Mucosa of stomach (tissue), 1 donor: ENCODE measurements at regions not wholly inside any gene's neighbourhood (a gene's known extent, or its start where the extent isn't known, plus 50 kb on each side); places are given as distances from the start of the nearest gene placed in this dataset.

ENCODE experiments used
- H3K27me3 ChIP-seq: one replicate; pipeline ENCODE4 v1.7.0; 2013; ENCODE audit warnings: mild to moderate bottlenecking, low read length; ENCODE audit not compliant: control insufficient read depth, insufficient read depth
- H3K36me3 ChIP-seq: one replicate; pipeline ENCODE4 v1.7.0; 2013; ENCODE audit warnings: low read length; ENCODE audit not compliant: control insufficient read depth, insufficient read depth
- H3K4me1 ChIP-seq: one replicate; pipeline ENCODE4 v1.7.0; 2013; ENCODE audit warnings: mild to moderate bottlenecking, low read length; ENCODE audit not compliant: control insufficient read depth, insufficient read depth
- H3K4me3 ChIP-seq: one replicate; pipeline ENCODE4 v1.7.0; 2013; ENCODE audit warnings: low read length
- H3K9ac ChIP-seq: one replicate; pipeline ENCODE4 v1.7.0; 2013; ENCODE audit warnings: mild to moderate bottlenecking, low read length, moderate library complexity
- H3K9me3 ChIP-seq: one replicate; pipeline ENCODE4 v1.7.0; 2013; ENCODE audit warnings: mild to moderate bottlenecking, low read length, moderate library complexity; ENCODE audit not compliant: control insufficient read depth
- donor health status: Pancreatic carcinoma.

DNA sequence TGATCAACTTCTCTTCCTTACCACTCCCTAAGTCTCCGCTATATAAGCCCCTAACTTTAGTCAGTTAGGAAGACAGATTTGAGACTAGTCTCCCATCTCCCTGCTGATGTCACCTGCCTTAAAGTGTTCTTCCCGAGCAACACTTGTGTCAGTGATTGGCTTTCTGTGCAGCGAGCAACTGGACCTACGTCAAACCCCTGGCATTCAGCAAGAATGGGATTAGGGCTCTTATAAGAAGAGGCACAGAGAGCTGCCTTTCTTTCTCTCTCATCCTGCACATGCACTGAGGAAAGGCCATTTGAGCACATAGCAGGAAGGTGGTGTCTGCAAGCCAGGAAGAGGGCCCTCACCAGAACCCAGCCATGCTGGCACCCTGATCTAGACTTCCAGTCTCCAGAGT, 116.6 kb upstream of the THY1 start:
- Histone ChIP-seq H3K4me3 (no peak overlapping the region), H3K36me3 (no peaks in the 10 kb centered on the region), H3K9ac (no peak overlapping the region), H3K27me3 (no peaks in the 10 kb centered on the region), H3K9me3 (no peaks in the 10 kb centered on the region), H3K4me1 (peaks cover 13% of the 10 kb centered on the region)

DNA sequence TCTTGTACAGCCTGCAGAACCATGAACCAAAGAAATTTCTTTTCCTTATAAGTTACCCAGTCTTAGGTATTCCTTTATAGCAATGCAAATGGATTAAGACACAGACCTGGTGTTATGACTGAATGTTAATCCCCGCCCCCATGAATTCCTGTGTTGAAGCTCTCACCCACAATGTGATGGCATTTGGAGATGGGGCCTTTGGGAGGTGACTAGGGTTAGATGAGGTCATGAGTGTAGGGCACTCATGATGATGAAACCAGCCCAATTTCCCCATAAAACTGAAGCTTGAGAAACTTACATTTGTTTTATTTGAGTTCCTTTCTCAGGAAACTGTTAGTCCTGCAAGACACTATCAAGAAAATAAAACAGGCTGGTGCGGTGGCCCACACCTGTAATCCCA, 115.8 kb upstream of the THY1 start:
- no peak overlapping the region for H3K9ac ChIP-seq
- H3K9me3 ChIP-seq = no peaks in the 10 kb centered on the region
- H3K27me3 ChIP-seq = no peaks in the 10 kb centered on the region
- H3K4me1 ChIP-seq = peaks cover 21% of the 10 kb centered on the region
- no peaks in the 10 kb centered on the region for H3K36me3 ChIP-seq
- H3K4me3 ChIP-seq = no peak overlapping the region

DNA sequence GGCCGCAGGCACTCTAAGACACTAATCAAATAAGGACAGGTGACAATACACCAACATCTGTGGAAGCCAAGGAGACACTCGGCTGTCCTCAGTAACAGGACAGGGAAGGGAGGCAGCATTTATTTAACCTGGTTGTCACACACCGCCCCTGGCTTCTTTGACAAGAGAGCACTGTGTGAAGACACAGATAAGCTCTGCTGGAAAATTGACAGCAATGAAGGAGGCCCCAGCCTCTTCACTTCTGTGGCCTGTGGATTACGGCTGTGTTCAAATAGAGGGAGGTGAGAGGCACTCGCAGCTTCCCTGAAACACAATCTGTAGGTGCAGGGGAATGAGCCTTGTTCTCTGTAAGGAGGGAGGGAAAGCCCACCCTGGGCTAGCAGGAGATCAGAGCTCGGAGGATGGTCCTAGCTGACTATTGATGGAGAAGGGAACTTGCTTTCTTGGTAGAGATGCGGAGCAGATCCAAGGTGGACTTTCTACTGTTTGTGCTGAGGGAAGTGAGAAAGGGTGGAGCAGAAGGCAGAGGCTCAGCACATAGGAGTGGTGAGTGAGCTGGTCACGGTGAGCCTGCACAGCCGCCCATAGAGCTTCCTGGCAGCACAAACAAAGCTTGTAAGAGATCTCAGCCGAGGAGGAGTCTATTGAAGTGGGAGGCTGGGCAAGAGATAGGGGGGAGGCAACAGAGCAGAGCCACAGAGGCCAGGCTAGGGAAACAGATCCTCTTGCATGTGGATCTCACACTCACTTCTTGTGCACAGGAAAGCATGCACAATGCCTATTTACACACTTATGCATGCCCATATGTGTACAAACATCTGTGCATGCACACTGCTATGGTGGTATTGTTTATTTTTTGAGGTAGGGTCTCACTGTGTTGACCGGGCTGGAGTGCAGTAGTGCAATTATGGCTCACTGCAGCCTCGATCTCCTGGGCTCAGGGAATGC, 114.6 kb upstream of the THY1 start:
- no peaks in the 10 kb centered on the region for H3K9me3 ChIP-seq
- no peak overlapping the region for H3K9ac ChIP-seq
- H3K36me3 ChIP-seq = no peaks in the 10 kb centered on the region
- no peak overlapping the region for H3K4me3 ChIP-seq
- peaks cover 27% of the 10 kb centered on the region for H3K4me1 ChIP-seq
- no peaks in the 10 kb centered on the region for H3K27me3 ChIP-seq

DNA sequence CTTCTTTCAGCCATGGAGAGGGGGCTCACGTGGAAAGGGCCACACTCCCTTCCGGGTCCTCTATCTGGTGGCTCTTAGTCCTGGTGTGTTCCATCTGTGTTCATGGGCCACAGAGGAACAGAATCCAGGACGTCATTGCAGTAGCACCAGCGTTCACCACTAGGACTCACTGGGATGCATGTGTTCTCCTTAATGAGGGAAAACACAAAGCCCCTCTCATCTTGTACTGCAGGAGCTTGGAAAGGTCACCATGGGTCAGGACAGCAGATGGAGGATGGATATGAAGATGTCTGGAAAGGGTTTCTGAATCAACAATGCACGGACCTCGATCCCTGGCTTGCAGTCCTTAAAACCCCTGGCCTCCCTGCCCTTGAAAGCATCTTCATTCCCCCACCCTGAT, 113.8 kb upstream of the THY1 start:
- Histone ChIP-seq H3K4me1 (peaks cover 27% of the 10 kb centered on the region), H3K9ac (no peak overlapping the region), H3K36me3 (no peaks in the 10 kb centered on the region), H3K4me3 (no peak overlapping the region), H3K27me3 (no peaks in the 10 kb centered on the region), H3K9me3 (no peaks in the 10 kb centered on the region)

DNA sequence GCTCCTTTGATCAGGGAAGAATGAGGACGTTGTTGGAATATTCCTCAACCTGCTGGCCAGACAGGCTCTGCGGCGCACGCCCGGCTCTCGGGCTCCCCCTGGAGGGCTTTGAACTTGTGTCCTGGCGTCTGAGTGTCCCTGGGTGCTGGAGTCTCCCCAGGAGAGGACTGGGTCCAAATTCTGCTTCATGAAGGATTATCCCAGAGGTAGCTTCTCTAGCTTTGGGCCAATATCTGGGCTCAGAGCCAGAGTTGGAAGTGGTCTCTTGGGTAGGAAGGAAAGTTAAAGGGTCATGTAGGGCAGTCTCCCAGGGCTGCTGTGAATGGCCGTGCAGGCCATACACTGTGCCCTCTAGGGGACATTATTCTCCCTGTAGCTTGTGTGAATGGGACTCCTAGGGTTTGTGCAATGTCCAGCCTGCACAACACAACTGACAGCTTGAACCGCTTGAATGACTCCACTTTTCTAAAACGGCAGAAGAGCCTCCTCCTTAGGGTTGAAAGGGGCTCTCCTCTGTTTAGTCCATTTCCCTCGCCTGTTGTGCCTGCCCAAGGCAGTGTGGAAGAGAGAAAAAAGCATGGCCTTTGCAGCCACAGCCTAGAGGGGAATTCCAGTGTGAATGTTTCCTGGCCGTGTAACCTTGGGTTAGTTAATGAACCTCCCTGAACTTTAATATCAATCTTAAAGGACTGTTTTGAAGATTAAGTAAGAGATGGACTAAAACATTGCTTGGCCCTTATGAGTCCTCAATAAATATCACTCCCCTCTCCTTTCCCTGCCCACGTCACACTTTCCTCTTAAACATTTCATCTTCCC, 111.2 kb upstream of the THY1 start:
- Histone ChIP-seq H3K27me3 (no peaks in the 10 kb centered on the region), H3K9ac (no peak overlapping the region), H3K4me3 (no peak overlapping the region), H3K36me3 (no peaks in the 10 kb centered on the region), H3K4me1 (peaks cover 41% of the 10 kb centered on the region), H3K9me3 (no peaks in the 10 kb centered on the region)

DNA sequence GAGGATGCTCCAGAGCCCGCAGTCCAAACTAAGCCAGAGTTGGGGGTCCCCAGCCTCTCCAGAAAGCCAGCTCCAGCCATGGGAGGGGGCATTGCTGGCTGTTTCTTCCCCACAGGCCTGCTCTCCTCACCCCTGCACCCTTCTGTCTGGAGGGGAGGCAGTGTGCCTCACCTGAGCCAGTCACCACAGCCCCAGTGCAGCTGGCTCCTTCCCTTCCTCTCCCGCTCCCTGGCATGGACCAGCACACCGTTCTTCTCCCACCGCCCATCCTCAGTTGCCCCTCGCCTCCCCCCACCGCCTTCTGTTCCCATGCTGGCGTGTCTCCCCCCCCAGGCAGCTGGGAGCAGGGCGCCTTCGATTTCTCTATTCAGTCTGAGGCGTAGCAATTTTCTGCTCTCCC, 110.5 kb upstream of the THY1 start:
- no peaks in the 10 kb centered on the region for H3K36me3 ChIP-seq
- H3K9me3 ChIP-seq = no peaks in the 10 kb centered on the region
- H3K4me1 ChIP-seq = peaks cover 41% of the 10 kb centered on the region
- H3K27me3 ChIP-seq = no peaks in the 10 kb centered on the region
- H3K4me3 ChIP-seq = no peak overlapping the region
- no peak overlapping the region for H3K9ac ChIP-seq

DNA sequence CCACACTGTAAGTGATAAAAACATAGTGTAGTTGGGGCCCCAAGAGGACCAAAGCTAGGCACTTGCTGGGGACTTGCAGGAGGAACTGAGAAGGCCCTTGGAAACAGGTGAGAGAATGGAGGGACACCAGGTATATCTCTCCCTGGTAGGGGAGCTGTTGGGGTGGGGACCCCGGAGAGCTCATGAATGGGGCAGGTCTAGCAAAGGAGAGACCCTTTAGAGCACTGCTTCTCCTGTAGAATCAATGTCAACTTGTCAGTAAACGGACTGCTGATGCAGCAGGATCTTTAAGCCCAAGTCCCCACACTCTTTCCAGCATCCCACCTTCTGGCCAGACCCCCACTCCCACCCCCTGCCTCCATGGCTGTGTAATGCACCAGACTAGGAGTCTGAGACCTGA, 109.6 kb upstream of the THY1 start:
- H3K4me1 ChIP-seq = peaks cover 35% of the 10 kb centered on the region
- no peaks in the 10 kb centered on the region for H3K27me3 ChIP-seq
- H3K36me3 ChIP-seq = no peaks in the 10 kb centered on the region
- no peaks in the 10 kb centered on the region for H3K9me3 ChIP-seq
- H3K4me3 ChIP-seq = no peak overlapping the region
- no peak overlapping the region for H3K9ac ChIP-seq

DNA sequence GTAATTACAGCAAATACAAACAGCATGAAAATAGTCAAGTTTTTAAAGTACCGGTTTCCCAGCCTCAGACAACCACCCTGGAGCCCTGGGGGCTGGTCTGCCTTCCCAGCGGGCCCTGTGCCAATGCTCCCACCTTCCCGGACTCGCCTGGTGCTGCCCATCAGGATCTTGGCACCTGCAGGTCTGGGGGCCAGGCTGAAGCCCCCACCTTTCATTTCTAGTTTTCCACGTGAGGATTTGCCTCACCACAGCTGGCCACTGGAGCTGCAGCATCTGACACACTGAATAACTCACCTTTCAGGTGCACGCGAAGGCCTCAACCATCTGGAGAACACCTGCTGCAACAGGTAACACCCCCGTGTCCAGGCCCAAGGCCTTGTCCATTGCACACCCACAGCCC, 108.7 kb upstream of the THY1 start:
- Histone ChIP-seq H3K4me3 (no peak overlapping the region), H3K27me3 (no peaks in the 10 kb centered on the region), H3K9me3 (no peaks in the 10 kb centered on the region), H3K36me3 (no peaks in the 10 kb centered on the region), H3K4me1 (peaks cover 28% of the 10 kb centered on the region), H3K9ac (no peak overlapping the region)

DNA sequence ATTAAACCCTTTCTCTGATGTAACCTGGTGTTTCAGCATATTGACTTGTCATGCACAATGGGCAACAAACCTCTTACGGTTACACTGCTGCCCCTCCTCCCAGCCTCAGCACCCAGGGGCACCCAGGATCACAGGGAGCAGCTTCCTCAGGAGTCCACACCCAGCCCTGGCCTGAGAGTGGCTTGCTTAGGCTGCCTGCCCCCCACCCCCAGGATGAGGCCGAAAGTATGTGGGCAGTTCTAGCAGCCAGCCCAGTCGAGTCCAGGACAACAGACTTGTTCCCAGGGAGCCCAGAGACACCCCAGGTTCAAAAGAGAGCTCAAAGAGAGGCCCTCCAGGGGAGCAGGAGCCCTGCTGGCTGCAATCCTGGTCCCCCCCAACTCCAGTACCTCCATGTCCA, 108.1 kb upstream of the THY1 start:
- H3K36me3 ChIP-seq = no peaks in the 10 kb centered on the region
- H3K4me1 ChIP-seq = peaks cover 28% of the 10 kb centered on the region
- H3K27me3 ChIP-seq = no peaks in the 10 kb centered on the region
- H3K9ac ChIP-seq = no peak overlapping the region
- H3K4me3 ChIP-seq = no peak overlapping the region
- no peaks in the 10 kb centered on the region for H3K9me3 ChIP-seq

DNA sequence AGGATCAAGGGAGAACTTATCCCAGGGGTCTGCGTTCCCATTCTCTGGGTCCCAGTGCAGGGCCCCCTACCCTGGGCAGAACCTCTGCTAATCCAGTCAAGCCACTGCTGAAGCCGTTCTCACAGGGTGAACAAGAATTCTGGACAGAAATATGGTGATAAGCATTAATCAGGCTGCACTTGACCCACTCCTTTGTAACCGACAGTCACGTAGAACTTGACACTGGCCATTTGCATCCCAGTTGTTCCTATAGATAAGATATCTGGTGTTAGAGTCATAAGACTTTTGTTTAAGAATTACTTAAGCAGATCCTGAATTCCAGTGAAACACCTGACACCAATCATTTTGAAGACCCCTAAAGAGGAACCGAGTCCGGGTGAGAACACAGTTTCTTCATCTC, 107.5 kb upstream of the THY1 start:
- no peaks in the 10 kb centered on the region for H3K27me3 ChIP-seq

DNA sequence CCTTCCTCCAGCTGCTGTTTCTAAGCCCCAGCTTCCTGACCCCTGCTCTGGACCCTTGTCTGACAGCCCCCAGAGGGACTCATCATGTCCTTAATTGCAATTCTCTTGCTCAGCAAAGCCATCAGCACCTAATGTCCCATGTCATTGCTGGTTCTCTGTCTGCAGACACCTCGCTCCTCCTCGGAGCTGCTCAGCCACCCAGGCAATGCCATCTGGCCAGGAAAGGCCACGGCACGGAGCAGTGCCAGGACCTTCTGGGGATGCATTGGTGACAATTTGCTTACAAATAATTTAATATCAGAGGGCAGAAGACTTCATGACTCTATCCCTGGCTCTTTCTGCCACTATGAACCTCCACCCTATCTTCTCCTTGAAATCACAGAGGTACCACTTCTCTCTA, 107.0 kb upstream of the THY1 start:
- no peaks in the 10 kb centered on the region for H3K36me3 ChIP-seq
- H3K27me3 ChIP-seq = no peaks in the 10 kb centered on the region
- peaks cover 28% of the 10 kb centered on the region for H3K4me1 ChIP-seq
- no peak overlapping the region for H3K9ac ChIP-seq
- H3K4me3 ChIP-seq = no peak overlapping the region
- H3K9me3 ChIP-seq = no peaks in the 10 kb centered on the region

More for the DNA sequence above, 107.5 kb upstream of the THY1 start:
- no peak overlapping the region for H3K4me3 ChIP-seq
- no peaks in the 10 kb centered on the region for H3K36me3 ChIP-seq
- H3K4me1 ChIP-seq = peaks cover 28% of the 10 kb centered on the region
- H3K9me3 ChIP-seq = no peaks in the 10 kb centered on the region
- no peak overlapping the region for H3K9ac ChIP-seq
